Astrocyte (in vitro differentiated cells and primary cell): ENCODE measurements at regions not wholly inside any gene's neighbourhood (a gene's known extent, or its start where the extent isn't known, plus 50 kb on each side); places are given as distances from the start of the nearest gene placed in this dataset.

Experiments
- EZH2 ChIP-seq: IDR thresholded peaks from 2 replicates; pipeline ENCODE4 v1.6.1; 2012; ENCODE audit warnings: mild to moderate bottlenecking, low read length, inconsistent platforms; ENCODE audit not compliant: insufficient read depth
- TF ChIP-seq, protein P1 (sequence below): IDR thresholded peaks from 2 replicates; pipeline ENCODE4 v1.5.1; 2011; ENCODE audit warnings: low read depth, mild to moderate bottlenecking, inconsistent platforms, low read length, moderate library complexity; ENCODE audit not compliant: insufficient read depth

DNA sequence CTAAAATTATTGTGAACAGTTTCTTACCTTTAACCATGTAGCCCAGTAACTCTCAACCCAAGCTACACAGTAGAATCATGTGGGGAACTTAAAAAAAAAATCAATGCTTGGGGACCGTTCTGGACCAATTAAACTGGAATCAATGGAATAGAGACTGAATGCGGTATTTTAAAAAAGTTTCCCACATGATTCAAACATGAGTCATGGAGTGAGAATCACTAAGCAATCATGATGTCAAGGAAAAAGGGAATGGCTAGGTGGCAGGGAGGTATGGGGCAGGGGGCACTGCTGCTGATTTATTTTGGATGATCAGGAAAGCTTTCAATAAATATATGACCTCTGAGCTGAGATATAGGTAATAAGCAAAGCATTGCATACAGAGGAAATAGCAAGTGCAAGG, 250.5 kb upstream of the RORA start:
- TF ChIP-seq, protein P1, sequence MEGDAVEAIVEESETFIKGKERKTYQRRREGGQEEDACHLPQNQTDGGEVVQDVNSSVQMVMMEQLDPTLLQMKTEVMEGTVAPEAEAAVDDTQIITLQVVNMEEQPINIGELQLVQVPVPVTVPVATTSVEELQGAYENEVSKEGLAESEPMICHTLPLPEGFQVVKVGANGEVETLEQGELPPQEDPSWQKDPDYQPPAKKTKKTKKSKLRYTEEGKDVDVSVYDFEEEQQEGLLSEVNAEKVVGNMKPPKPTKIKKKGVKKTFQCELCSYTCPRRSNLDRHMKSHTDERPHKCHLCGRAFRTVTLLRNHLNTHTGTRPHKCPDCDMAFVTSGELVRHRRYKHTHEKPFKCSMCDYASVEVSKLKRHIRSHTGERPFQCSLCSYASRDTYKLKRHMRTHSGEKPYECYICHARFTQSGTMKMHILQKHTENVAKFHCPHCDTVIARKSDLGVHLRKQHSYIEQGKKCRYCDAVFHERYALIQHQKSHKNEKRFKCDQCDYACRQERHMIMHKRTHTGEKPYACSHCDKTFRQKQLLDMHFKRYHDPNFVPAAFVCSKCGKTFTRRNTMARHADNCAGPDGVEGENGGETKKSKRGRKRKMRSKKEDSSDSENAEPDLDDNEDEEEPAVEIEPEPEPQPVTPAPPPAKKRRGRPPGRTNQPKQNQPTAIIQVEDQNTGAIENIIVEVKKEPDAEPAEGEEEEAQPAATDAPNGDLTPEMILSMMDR = no peak
- TF ChIP-seq EZH2 = no peak
